Activated CD4-positive, alpha-beta T cell treated with anti-CD3 and anti-CD28 coated beads, Interleukin-2, Interleukin-4, amounts not matched to agents 100 ng/mL and 50 ng/mL, durations not matched to agents 16 hours and 8 hours (primary cell): ENCODE measurements at regions not wholly inside any gene's neighbourhood (a gene's known extent, or its start where the extent isn't known, plus 50 kb on each side); places are given as distances from the start of the nearest gene placed in this dataset.

ENCODE experiments used
- DNase-seq: peaks from one replicate; pipeline ENCODE4 v3.0.0-alpha.2; 2020; ENCODE audit warnings: low spot score

DNA sequence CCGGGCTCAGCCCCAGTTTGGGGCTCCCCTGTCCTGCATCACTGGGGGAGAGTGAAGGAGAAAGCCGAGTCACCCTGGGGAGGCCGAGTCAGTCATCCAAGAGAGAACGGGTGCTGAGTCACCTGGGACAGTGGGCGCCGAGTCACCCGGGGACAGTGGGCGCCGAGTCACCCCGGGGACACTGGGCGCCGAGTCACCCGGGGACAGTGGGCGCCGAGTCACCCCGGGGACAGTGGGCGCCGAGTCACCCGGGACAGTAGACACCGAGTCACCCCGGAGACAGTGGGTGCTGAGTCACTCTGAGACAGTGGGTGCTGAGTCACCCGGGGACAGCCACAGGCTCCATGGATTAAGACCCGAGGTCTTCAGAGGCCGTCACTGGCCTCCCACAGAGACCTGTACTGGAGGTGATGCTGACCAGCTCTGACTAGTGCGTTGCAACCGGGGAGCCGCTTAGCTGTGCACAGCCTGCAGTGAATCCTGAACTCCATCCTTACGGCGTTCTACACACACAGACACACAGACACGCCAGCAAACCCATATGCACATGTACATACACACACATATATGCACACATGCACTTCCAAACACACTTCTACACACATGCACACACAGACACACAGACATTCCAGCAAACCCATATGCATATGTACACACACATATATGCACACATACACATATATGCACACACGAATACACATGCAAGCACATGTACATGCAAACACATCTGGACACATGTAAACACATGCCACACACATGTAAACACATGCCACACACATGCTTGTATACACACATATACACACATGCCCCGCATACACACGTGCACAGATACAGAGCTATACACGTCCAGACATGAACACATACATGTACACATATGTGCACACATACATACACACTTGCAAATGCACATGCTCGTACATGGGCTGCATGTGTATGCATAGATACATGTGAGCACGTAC lies 64.9 kb upstream of the GALNT9 start:
- DNase-seq, result no peak

DNA sequence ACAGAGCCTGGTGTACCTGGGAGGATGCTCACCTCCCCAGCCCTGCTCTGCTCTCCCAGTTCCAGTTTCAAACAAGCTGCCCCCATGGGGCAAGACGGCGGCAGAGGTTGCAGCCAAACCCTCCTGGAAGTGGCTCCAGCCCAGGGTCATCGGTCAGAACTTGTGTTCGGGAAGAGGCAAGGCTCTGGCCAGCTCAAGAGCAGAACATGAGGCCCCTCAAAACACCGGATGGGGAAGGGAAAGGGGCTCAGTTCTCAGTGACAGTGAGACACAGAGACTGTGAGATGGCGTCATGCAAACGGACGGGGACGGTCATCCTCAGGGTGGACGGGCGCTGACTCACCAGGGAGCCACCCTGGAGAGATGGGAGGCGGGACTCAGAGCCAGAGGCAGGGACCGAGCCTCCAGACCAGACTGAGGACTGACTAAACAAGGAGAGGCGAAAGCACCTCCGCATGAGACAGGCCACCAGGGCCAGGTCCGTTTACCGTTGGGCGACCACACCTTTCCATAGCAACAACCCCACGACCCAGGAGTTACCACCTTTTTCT lies 63.9 kb upstream of the GALNT9 start:
- DNase-seq, result no peak

DNA sequence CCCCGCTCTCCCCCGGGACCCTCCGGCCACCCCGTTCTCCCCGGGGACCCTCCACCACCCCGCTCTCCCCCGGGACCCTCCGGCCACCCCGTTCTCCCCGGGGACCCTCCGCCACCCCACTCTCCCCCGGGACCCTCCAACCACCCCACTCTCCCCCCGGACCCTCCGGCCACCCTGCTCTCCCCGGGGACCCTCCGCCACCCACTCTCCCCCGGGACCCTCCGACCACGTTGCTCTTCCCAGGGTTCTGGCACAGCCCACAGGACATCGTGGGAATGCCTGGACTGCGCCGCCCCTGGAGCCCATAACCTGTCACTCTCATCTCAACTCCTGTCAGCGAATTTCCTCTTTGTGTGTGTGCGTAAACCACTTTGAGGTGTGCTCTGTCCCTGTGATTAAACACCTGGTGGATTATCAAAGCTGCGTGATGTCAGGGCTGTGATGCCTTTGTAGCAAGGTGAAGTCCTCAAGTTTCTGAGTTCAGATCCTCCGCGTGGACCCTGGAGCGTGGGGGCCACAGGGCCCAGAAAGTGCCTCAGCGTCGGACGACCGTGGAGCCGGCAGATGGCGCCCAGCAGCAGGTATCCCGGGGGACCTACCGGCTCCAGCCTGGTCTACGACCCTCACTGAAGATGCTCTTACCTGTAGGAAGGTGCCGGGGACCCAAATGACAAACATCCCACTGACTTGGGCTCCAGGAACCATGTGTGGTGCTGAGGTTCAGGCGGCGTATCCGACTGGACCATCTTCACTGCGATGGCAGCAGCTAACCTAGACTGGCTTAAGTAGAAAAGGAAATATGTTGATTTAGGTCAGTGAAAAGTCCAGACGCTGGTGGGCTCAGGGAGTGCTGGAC lies 63.2 kb upstream of the GALNT9 start:
- no peak for DNase-seq

DNA sequence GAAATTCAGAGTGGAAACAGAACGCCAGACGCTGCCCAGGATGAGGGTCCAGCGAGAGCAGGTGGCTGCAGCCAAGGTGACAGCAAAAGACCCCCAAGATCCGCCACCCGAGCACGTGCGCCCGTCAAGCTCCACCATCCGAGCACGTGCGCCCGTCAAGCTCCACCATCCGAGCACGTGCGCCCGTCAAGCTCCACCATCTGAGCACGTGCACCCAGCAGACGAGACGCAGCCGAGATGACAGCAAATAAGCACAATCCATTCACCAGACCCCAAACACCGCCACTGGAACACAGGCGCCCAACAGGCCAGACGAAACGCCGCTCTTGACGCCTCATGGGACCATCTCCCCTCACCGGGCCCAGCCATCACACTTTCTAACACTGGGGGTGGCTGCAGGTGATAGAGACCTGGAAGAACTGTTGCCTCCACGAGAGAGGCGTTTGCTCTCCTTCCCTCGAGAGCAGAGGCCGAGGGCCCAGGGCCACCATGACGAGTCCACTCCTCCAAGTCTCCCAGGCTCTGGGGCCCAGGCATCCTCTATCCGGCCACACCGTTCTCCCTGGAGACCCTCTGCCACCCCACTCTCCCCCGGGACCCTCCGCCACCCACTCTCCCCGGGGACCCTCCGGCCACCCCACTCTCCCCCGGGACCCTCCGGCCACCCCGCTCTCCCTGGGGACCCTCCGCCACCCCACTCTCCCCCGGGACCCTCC lies 62.1 kb upstream of the GALNT9 start:
- DNase-seq, result no peak

DNA sequence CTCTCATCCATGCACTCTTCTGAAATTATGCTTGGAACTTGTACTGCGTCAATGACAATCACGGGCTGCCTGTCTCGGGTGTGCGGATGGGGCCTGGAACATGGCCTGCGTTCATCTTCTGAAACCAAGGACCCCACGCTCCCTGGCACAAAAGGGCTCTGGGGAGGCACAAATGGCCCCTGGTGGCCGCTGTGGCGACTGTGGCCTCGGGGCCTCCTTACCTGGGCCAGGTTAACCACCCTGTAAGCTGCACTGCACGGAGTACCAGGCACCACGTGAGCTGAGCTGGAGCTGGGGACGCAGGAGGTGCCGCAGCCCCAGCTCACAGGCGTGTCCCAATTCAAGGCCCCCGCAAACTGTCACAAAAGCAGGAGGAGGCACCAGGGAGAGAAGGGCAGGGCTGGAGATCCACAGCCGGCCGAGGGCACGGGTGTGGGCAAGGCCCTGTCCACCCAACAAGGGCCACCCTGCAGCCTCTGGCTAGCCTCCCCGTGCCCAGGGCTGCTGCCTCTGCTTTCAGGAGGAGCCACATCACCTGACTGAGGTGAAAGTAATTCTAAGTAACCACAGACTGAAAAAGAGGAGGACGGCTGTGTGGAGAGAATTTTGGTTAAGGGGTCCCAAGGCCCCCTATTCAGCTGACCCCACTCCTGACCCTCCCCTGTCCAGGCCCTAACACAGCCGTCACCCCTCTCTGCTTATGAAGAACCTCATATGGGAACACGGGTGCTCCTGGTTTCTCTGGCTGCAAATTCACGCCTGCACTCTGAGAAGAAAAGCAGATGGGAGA lies 61.1 kb upstream of the GALNT9 start:
- no peak for DNase-seq

DNA sequence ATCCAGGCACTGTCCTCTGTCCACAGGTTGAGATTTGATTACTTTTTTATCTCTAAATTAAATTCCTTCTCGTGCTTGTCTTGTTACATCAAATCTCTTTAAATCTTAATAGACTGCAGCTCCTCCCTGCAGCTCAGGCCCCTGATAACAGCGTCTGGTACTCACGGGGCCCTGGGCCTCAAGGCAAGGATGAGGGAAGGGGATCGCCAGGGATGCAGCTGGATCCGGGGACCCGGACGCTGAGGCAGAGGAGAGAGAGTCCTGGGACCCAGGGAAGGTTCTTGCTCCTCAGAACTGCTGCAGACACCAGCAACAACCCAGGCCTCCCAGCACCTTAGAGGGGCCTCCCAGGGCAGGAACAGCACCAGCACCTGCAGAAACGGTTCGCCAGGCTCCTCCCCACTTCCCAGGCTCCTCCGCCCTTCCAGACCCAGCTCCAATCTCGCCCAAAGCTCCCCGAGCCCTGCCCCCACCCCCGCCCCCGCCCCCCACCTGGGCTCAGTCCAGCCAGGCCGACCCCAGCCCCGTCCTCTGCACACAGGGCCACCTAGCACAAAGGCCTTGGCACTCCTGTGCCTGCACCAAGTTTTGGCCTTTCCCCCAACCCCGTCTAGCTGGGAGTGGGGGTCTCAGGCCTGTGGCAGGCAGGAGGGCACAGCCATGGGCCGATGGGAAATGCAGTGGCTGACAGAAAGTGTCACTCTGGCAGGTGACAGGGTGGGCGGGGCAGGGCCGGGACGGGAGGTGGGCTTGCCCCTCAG lies 60.3 kb upstream of the GALNT9 start:
- no peak for DNase-seq

DNA sequence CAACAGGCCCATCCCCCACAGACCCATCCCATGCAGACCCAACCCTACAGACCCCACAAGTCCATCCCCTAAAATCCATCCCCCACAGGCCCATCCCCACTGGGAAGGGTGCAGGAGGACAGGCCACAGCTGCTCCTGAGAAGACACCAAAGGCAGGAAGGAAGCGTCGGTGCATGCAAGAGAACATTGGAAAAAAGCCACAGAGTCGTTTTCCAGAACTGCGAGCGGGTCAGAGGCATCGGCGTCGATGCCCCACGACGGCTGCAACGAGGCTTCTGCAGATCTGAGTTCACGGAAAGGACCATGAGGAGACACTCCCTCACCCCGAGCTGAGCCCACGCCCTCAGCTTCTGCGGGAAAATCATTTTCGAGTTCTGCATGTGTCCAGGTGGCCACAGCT lies 59.6 kb upstream of the GALNT9 start:
- DNase-seq, result no peak

DNA sequence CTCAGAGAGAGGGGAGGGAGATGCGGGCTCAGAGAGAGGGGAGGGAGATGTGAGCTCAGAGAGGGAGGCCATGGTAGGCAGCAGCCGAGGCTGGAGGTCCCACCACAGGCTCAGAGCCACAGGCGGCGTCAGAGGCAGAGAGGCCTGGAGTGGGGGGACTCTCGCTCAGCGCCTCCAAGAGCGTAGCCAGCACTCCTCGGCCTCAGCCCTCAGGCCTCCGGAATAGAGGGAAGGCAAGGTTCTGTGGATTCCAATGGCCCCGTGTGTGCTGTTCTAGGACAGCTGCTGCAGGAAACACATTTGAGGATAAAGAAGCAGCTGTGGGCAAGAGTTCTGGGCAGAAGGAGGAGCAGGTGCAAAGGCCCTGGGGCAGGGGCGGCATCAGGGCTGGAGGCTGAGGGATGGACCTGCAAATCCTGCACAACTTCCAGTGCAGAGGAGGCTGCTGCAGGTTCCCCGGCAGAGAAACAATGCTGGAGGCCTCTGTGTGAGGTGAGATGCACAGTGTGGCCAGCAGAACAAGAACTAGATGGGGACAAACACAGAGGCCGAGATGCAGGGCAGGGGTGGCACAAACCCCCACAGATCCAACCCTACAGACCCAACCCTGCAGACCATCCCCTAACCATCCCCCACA lies 59.1 kb upstream of the GALNT9 start:
- no peak for DNase-seq

DNA sequence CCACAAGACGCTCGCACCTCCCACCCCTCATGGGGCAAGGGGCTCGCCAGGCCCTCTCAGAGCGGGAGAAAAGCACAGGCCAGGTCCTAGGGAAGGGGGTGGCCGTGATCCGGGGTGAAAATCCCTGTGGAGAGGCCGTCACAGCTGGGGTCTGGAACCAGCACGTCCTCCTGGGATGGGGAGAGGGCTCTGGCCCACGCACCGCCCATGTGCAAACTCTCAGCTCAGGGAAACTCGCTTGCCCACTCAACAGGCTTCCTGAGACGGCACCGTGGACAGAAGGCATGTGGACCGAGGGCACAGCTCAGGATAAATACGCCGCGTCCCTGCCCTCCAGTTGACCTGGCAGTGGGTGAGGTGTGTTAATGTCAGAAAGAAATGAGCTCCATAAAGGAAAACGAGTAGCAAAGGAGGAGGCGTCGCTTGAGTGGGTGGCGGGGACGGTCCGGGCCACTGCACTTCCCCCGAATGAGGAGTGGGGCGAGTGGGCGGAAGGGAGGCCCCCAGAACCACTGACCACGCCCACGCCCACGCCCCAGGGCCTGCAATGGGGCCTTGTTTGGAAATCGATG lies 57.6 kb upstream of the GALNT9 start:
- no peak for DNase-seq

DNA sequence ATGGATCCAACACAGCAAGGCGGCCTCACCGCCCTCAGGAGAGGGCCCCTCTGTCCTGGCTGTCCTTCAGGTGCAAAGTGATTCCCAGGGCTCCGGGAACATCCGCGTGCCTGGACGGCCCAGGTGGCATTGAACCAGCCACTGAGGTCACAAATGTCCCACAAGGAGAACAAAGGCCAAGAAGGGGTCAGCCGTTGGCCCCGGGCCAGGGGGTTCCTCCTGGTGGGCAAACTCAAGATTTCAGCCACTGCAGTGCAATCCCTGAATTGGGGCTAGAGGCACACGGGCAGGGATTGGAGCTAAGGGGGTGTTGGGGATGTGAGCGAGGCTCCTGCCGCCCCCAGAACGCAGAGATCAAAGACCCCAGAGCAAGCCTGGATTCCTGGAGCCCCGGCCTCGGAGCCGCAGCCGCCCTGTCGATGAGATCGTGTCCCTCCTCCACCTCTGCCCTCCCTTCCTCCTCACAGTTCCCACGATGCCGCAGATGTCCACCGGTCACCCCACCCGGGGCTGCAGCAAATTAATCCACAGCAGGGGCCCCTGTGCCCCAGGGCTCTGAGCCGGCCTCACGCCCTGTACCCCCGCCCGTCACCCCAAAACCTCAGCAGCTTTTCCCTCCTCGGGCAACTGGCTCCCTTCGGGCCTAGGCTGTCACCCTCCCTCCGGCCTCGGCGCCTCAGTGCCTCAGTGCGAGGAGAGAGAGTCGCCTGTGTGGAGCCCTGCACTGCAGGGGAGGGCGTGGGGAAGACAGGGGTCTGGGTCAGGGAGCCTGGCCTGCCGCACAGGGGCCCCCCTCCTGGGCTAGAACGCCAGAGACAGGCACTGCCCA lies 56.7 kb upstream of the GALNT9 start:
- no peak for DNase-seq

DNA sequence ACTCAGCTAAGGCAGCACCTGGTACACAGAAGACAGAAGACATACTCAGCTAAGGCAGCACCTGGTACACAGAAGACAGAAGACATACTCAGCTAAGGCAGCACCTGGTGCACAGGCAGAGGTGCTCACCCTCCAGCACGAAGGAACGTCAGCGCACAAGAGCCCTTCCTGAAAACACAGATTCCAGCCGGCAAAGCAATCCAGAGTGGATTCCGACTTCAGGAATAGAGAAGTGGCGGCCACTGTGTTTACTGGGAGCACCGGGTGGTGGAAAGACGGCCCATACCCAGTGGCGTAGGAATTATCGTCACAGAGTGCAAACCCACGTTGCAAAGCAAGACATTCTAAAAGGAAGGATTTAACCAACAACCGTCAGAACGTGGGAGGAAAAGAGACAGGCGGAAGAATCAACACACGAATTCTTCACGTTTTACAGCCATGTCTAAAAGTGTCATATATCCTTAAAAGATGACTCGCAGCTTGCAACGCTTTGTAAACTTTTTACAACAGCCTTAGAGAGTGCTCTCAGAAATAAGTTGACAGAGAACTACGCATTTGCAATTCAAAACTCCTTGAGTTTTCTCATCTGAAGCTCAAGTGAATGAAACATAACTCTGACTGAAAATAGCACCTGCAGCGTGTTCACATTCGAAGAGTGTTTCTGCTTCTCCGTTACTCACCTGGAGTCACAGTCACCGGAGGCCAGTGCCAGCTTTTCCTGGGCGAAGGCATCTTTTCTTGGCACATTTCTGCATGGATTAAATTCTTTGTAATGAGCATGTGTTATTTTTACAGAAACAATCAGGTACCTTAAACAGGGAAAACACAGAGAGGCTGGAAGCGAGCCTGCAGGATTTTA lies 55.8 kb upstream of the GALNT9 start:
- no peak for DNase-seq

DNA sequence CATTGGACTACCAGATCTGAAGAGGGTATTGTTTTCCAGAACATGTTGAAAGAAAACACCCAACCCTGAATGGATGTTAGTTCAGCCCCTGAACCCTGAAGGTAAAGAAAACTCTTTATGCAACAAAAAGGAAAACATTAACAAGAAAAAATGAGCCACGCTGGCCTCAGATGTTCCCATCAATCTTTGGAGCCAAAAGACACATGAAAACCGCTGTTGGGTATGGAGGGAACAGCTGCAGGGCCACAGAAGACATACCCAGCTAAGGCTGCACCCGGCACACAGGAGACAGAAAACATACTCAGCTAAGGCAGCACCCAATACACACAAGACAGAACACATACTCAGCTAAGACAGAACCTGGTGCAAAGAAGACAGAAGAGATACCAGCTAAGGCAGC lies 51.3 kb upstream of the GALNT9 start:
- no peak for DNase-seq

DNA sequence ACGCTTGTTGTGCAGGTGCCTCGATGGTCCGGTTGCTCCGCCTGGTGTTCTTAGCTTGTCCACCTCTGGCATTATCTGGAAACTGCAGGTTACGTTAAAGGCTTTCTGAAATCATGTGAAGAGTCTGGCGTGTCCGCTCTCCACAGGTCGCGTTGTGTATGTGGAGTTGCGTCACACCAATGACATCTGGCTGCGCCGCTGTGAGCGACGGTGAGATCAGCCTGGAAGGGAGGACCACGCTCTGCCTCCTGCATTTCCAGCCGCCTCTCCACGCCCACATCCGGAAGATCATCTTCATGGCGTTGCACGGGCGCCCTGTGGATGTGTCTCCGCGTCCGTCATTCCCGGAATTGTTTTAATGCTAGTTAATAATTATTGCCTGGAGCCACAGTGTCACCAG lies 50.6 kb upstream of the GALNT9 start:
- no peak for DNase-seq

DNA sequence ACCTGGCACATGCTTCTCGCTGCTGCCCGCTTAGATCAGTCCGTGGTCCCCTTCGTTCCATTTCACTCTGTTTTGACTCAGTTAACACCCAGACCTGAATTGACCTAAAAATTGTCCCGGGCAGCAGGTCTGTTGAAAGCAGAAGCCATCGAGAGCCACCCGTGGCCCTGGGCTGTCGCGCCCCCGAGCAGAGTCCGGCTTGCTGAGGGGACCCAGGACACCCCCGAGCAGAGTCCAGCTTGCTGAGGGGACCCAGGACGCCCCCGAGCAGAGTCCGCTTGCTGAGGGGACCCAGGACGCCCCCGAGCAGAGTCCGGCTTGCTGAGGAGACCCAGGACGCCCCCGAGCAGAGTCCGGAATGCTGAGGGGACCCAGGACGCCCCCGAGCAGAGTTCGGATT lies 50.2 kb upstream of the GALNT9 start:
- DNase-seq, result no peak
